Middle frontal gyrus (tissue), 1 donor: ENCODE measurements at regions not wholly inside any gene's neighbourhood (a gene's known extent, or its start where the extent isn't known, plus 50 kb on each side); places are given as distances from the start of the nearest gene placed in this dataset.
"Not testable (repeated sequence)": the region's sequence is repeated elsewhere in the genome, so short reads cannot be mapped to it uniquely, and the experiment has no call there.

ENCODE experiments used
- DNase-seq: peaks from one replicate; pipeline ENCODE4 v3.0.0-alpha.2; 2015; ENCODE audit warnings: low spot score; ENCODE audit errors: extremely low spot score

- DNase-seq = no peak
These were observed 278.4 kb downstream of the NDUFA10 start for GRCh38 chr2:239746559-239747246.

GRCh38 chr2:239745386-239746227, 279.5 kb downstream of the NDUFA10 start:
- DNase-seq = no peak

- DNase-seq = no peak
These were observed 280.3 kb downstream of the NDUFA10 start for GRCh38 chr2:239744706-239745340.

GRCh38 chr2:239743206-239743605, 281.9 kb downstream of the NDUFA10 start:
- no peak for DNase-seq

- no peak for DNase-seq
These were observed 282.8 kb downstream of the NDUFA10 start for GRCh38 chr2:239742377-239742776.

GRCh38 chr2:239739206-239739605, 285.9 kb downstream of the NDUFA10 start:
- no peak for DNase-seq

- DNase-seq = no peak
These were observed 287.0 kb downstream of the NDUFA10 start for GRCh38 chr2:239738159-239738558.

- no peak for DNase-seq
These were observed 288.0 kb downstream of the NDUFA10 start for GRCh38 chr2:239737144-239737463.

- no peak for DNase-seq
These were observed 288.6 kb downstream of the NDUFA10 start for GRCh38 chr2:239736358-239737143.

GRCh38 chr2:239735829-239736357, 289.2 kb downstream of the NDUFA10 start:
- no peak for DNase-seq

GRCh38 chr2:239735131-239735828, 289.9 kb downstream of the NDUFA10 start:
- no peak for DNase-seq

- no peak for DNase-seq
These were observed 290.6 kb downstream of the NDUFA10 start for GRCh38 chr2:239734436-239735005.

- no peak for DNase-seq
These were observed 292.5 kb downstream of the NDUFA10 start for GRCh38 chr2:239732666-239733010.

- no peak for DNase-seq
These were observed 293.0 kb downstream of the NDUFA10 start for GRCh38 chr2:239731998-239732665.

- DNase-seq = no peak
These were observed 293.7 kb downstream of the NDUFA10 start for GRCh38 chr2:239731422-239731821.

GRCh38 chr2:239730897-239731296, 294.2 kb downstream of the NDUFA10 start:
- no peak for DNase-seq

GRCh38 chr2:239730567-239730882, 294.6 kb downstream of the NDUFA10 start:
- not testable (repeated sequence) for DNase-seq

- no peak for DNase-seq
These were observed 295.2 kb downstream of the NDUFA10 start for GRCh38 chr2:239729681-239730566.

- no peak for DNase-seq
These were observed 296.0 kb downstream of the NDUFA10 start for GRCh38 chr2:239729151-239729550.
